ENCODE measurements at regions not wholly inside any gene's neighbourhood (a gene's known extent, or its start where the extent isn't known, plus 50 kb on each side); places are given as distances from the start of the nearest gene placed in this dataset.

GRCh38 chr20:58097943-58098342 is 130.5 kb downstream of the ANKRD60 start:
- TF ChIP-seq CTCF (IDR thresholded peaks at IDR 0.05) (no peak), POLR2A (IDR thresholded peaks at IDR 0.05) (no peak)
